ENCODE measurements at regions not wholly inside any gene's neighbourhood (a gene's known extent, or its start where the extent isn't known, plus 50 kb on each side); places are given as distances from the start of the nearest gene placed in this dataset.
"Not testable (repeated sequence)": the region's sequence is repeated elsewhere in the genome, so short reads cannot be mapped to it uniquely, and the experiment has no call there.

DNA sequence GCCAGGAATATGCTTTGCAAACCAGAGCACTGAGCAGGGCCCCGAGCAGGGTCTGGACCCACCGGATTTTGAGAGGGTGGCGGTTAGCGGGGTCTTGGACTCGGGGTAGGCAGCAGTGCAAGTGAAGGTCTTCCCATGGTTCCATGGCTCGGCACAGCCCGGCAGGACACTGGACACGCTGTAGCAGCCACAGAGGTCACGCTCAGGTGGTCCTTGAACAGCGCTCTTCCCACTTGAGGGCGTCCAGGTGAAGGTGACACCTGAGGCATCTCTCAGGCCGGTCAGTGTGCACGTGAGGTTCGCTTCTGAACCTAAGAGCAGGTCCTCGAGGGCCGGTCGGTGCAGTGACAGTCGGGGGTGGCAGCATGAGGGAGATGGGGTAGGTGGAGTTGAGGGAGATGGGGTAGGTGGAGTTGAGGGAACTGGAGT, 181.4 kb downstream of the TMEM121 start:
- H3K36me3 Mint-ChIP-seq (ENCODE audit: low read depth); H3K27me3 Mint-ChIP-seq (ENCODE audit: low read depth); H3K27ac Mint-ChIP-seq; H3K4me3 Mint-ChIP-seq (ENCODE audit: low read depth); intact Hi-C loops (cut with micrococcal nuclease); DNase-seq (ENCODE audit: low spot score); H3K9me3 Mint-ChIP-seq; H3K4me1 Mint-ChIP-seq (ENCODE audit: low read depth): not testable (repeated sequence)

GRCh38 chr14:105708251-105709134, 182.1 kb downstream of the TMEM121 start:
- H3K27me3 Mint-ChIP-seq (ENCODE audit: low read depth); H3K27ac Mint-ChIP-seq; H3K4me3 Mint-ChIP-seq (ENCODE audit: low read depth); intact Hi-C loops (cut with micrococcal nuclease); H3K4me1 Mint-ChIP-seq (ENCODE audit: low read depth); H3K36me3 Mint-ChIP-seq (ENCODE audit: low read depth); H3K9me3 Mint-ChIP-seq: not testable (repeated sequence)
- peak; percentile 7 for DNase-seq (ENCODE audit: low spot score)

DNA sequence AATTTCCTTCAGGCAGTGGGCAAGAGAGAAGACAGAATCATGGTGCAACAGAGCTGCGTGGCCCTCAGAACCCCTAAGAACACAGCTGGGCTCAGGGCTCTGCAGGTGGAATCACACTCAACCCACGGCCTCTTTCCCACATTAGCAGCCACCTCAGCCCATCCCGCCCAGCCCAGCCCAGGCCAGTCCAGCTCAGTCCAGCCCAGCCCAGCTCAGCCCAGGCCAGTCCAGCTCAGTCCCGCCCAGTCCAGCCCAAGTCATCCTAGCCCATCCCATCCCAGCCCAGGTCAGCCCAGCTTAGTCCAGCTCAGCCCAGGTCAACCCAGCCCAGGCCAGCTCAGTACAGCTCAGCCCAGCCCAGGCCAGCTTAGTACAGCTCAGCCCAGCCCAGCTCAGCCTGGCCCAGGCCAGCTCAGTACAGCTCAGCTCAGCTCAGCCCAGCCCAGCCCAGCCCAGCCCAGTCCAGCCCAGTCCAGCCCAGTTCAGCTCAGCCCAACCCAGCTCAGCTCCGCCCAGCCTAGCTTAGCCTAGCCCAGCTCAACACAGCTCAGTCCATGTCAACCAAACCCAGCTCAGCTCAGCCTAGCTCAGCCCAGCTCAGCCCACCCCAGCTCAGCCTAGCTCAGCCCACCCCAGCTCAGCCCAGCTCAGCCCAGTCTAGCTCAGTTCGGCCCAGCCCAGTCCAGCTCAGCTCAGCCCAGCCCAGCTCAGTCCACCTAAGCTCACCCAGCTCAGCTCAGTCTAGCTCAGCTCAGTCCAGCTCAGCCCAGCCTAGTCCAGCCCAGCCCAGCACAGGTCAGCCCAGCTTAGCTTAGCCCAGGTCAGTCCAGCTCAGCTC, 183.1 kb downstream of the TMEM121 start:
- intact Hi-C loops (cut with micrococcal nuclease): no loop called here
- no peak for DNase-seq (ENCODE audit: low spot score)
- no peaks in the 10 kb centered on the region for H3K36me3 Mint-ChIP-seq (ENCODE audit: low read depth)
- no peak overlapping the region for H3K4me3 Mint-ChIP-seq (ENCODE audit: low read depth)
- H3K9me3 Mint-ChIP-seq: no peaks in the 10 kb centered on the region
- no peaks in the 10 kb centered on the region for H3K4me1 Mint-ChIP-seq (ENCODE audit: low read depth)
- H3K27me3 Mint-ChIP-seq (ENCODE audit: low read depth): no peaks in the 10 kb centered on the region
- no peak overlapping the region for H3K27ac Mint-ChIP-seq

DNA sequence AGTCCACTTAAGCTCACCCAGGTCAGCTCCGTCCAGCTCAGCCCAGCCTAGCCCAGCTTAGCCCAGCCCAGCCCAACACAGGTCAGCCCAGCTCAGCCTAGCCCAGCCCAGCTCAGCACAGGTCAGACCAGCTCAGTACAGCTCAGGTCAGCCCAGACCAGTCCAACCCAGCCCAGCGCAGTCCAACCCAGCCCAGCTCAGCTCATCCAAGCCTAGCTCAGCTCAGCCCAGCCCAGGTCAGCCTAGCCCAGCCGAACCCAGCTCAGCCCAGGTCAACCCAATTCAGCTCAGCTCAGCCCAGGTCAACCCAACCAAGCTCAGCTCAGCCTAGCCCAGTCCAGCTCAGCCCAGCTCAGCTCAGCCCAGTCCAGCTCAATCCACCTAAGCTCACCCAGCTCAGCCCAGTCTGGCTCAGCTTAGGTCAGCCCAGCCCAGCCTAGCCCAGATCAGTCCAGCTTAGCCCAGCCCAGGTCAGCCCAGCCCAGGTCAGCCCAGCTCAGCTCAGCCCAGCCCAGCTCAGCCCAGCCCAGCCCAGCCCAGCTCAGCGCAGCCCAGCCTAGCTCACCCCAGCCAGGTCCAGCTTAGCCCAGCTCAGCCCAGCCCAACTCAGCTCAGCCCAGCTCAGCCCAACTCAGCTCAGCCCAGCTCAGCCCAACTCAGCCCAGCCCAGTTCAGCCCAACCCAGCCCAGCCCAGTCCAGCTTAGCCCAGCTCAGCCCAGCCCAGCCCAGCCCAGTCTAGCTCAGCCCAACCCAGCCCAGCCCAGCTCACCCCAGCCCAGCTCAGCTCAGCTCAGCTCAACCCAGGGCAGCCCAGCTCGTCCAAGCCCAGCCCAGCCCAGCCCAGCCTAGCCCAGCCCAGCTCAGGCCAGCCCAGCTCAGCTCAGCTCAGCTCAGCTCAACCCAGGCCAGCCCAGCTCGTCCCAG, 184.0 kb downstream of the TMEM121 start:
- no peaks in the 10 kb centered on the region for H3K4me1 Mint-ChIP-seq (ENCODE audit: low read depth)
- no peaks in the 10 kb centered on the region for H3K9me3 Mint-ChIP-seq
- no peaks in the 10 kb centered on the region for H3K36me3 Mint-ChIP-seq (ENCODE audit: low read depth)
- no peaks in the 10 kb centered on the region for H3K27me3 Mint-ChIP-seq (ENCODE audit: low read depth)
- intact Hi-C loops (cut with micrococcal nuclease): no loop called here
- H3K27ac Mint-ChIP-seq: no peak overlapping the region
- DNase-seq (ENCODE audit: low spot score): peak; percentile 8
- H3K4me3 Mint-ChIP-seq (ENCODE audit: low read depth): no peak overlapping the region

GRCh38 chr14:105711044-105711620, 184.7 kb downstream of the TMEM121 start:
- DNase-seq (ENCODE audit: low spot score): no peak
- Mint-ChIP-seq H3K9me3 (no peaks in the 10 kb centered on the region), H3K4me1 (ENCODE audit: low read depth) (no peaks in the 10 kb centered on the region), H3K4me3 (ENCODE audit: low read depth) (no peak overlapping the region), H3K36me3 (ENCODE audit: low read depth) (no peaks in the 10 kb centered on the region), H3K27me3 (ENCODE audit: low read depth) (no peaks in the 10 kb centered on the region), H3K27ac (no peak overlapping the region)
- intact Hi-C loops (cut with micrococcal nuclease): no loop called here

GRCh38 chr14:105711841-105712460, 185.6 kb downstream of the TMEM121 start:
- no peak overlapping the region for H3K27ac Mint-ChIP-seq
- H3K36me3 Mint-ChIP-seq (ENCODE audit: low read depth): no peaks in the 10 kb centered on the region
- intact Hi-C loops (cut with micrococcal nuclease): no loop called here
- no peak for DNase-seq (ENCODE audit: low spot score)
- no peaks in the 10 kb centered on the region for H3K4me1 Mint-ChIP-seq (ENCODE audit: low read depth)
- no peaks in the 10 kb centered on the region for H3K27me3 Mint-ChIP-seq (ENCODE audit: low read depth)
- no peaks in the 10 kb centered on the region for H3K9me3 Mint-ChIP-seq
- H3K4me3 Mint-ChIP-seq (ENCODE audit: low read depth): no peak overlapping the region

DNA sequence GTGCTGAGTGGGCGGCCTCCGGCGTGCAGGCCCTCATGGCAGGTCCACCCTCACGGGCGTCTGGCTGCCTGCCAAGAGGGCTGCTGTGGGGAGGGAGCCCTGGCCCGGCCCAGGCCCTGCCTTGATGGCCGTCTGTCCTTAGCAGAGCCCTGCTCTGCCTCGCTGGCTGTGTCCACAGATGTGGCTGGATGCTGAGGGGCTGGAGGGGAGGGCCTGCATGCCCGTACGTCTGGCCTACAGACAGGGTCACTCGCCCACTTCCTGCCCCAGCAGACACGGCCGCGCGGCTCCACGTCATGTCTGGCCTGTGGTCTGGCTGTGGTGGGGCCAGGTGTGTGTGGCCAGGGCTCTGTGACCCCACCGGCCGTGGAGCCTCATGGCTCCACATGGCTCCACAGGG, 186.3 kb downstream of the TMEM121 start:
- H3K27me3 Mint-ChIP-seq (ENCODE audit: low read depth); H3K4me3 Mint-ChIP-seq (ENCODE audit: low read depth); H3K27ac Mint-ChIP-seq; H3K9me3 Mint-ChIP-seq; H3K4me1 Mint-ChIP-seq (ENCODE audit: low read depth); DNase-seq (ENCODE audit: low spot score); H3K36me3 Mint-ChIP-seq (ENCODE audit: low read depth); intact Hi-C loops (cut with micrococcal nuclease): not testable (repeated sequence)

- H3K4me1 Mint-ChIP-seq (ENCODE audit: low read depth); H3K4me3 Mint-ChIP-seq (ENCODE audit: low read depth); H3K27me3 Mint-ChIP-seq (ENCODE audit: low read depth); H3K9me3 Mint-ChIP-seq; H3K27ac Mint-ChIP-seq; intact Hi-C loops (cut with micrococcal nuclease); H3K36me3 Mint-ChIP-seq (ENCODE audit: low read depth): not testable (repeated sequence)
- DNase-seq (ENCODE audit: low spot score): peak; percentile 8
These were observed 186.8 kb downstream of the TMEM121 start for GRCh38 chr14:105713160-105713559.

DNA sequence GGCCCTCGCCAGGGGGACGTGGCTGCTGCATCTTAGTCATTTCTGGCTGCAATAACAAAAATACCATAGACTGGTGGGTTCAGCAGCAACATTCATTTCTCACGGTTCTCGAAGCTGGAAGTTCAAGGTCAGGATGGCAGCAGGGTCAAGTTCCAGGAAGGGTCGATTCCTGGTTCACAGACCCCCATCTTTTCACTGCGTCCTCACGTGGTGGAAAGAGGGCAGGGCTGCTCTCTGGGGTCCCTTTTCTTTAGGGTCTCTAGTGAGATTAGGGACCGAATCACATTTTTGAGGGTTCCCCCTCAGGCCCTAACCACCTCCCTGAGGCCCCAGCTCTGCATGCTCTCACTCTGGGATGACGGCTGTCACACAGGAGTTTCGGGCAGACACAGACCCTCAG, 187.5 kb downstream of the TMEM121 start:
- H3K4me3 Mint-ChIP-seq (ENCODE audit: low read depth); DNase-seq (ENCODE audit: low spot score); H3K27me3 Mint-ChIP-seq (ENCODE audit: low read depth); H3K36me3 Mint-ChIP-seq (ENCODE audit: low read depth); H3K4me1 Mint-ChIP-seq (ENCODE audit: low read depth); intact Hi-C loops (cut with micrococcal nuclease); H3K9me3 Mint-ChIP-seq; H3K27ac Mint-ChIP-seq: not testable (repeated sequence)

DNA sequence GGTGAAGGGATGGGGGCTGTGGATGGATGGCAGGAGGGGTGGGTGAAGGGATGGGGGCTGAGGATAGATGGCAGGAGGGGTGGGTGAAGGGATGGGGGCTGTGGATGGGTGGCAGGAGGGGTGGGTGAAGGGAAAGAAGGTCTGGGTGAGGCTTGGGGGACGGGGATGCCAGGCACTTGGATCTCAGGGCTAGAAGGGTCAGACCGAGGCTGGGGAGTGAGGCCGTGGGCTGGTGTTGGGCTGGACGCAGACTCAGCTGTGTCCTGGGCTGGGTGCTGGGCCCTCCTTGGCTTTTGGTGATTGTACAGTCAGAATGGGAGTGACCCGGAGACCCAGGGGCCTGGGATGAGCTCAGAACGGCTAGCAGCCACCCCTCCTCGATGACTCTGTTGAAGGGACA, 192.4 kb downstream of the TMEM121 start:
- H3K27ac Mint-ChIP-seq; DNase-seq (ENCODE audit: low spot score); H3K4me3 Mint-ChIP-seq (ENCODE audit: low read depth); H3K9me3 Mint-ChIP-seq; H3K36me3 Mint-ChIP-seq (ENCODE audit: low read depth); H3K4me1 Mint-ChIP-seq (ENCODE audit: low read depth); H3K27me3 Mint-ChIP-seq (ENCODE audit: low read depth); intact Hi-C loops (cut with micrococcal nuclease): not testable (repeated sequence)

DNA sequence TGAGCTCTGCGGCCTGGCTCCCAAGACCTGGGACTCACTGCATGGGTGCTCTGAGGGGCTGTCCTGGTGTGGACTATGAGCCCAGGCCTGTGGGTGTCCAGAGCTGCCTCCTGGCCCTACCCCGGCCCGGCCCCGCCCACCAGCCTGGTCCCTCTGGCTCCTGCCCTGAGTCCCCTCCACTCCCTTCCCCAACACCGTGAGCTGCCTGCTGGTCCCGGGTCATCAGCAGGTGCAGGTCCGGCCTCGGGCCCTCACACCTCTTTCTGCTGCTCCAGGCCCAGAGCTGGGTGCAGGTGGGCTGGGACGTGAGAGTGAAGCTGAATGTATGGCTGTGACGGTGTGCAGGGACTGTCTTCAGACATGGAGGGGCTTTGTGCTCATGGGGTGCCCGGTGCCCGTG, 193.7 kb downstream of the TMEM121 start:
- H3K4me1 Mint-ChIP-seq (ENCODE audit: low read depth); DNase-seq (ENCODE audit: low spot score); intact Hi-C loops (cut with micrococcal nuclease): not testable (repeated sequence)

More for the DNA sequence above, 193.7 kb downstream of the TMEM121 start:
- H3K36me3 Mint-ChIP-seq (ENCODE audit: low read depth); H3K9me3 Mint-ChIP-seq; H3K27ac Mint-ChIP-seq; H3K4me3 Mint-ChIP-seq (ENCODE audit: low read depth); H3K27me3 Mint-ChIP-seq (ENCODE audit: low read depth): not testable (repeated sequence)

Measured in activated T-helper 2 cell treated with anti-CD3 and anti-CD28 coated beads, Interferon-gamma antibody, Interleukin-2, Interleukin-4, amounts not matched to agents 10 μg/mL and 5 μg/mL and 100 μg/mL, durations not matched to agents 14 hours and 24 hours and 36 hours (primary cell).